Muscle of leg (tissue), 3 donors: ENCODE measurements at regions not wholly inside any gene's neighbourhood (a gene's known extent, or its start where the extent isn't known, plus 50 kb on each side); places are given as distances from the start of the nearest gene placed in this dataset.

Source experiments
- DNase-seq: peaks from one replicate; pipeline ENCODE4 v3.0.0; 2013
- H3K27ac ChIP-seq: one replicate; pipeline ENCODE4 v1.5.1; 2013; ENCODE audit warnings: mild to moderate bottlenecking, low read length, control low read depth
- H3K27me3 ChIP-seq: one replicate; pipeline ENCODE4 v1.6.1; 2013; ENCODE audit warnings: low read length; ENCODE audit not compliant: control insufficient read depth, insufficient read depth
- H3K36me3 ChIP-seq: one replicate; pipeline ENCODE4 v1.6.1; 2013; ENCODE audit warnings: low read length; ENCODE audit not compliant: control insufficient read depth, insufficient read depth
- H3K4me1 ChIP-seq: one replicate; pipeline ENCODE4 v1.6.1; 2013; ENCODE audit warnings: low read length; ENCODE audit not compliant: control insufficient read depth, insufficient read depth
- H3K4me3 ChIP-seq: one replicate; pipeline ENCODE4 v1.5.1; 2013; ENCODE audit warnings: low read length, control low read depth
- H3K9me3 ChIP-seq: replicated peaks from 2 replicates; pipeline ENCODE4 v1.6.1; 2013; ENCODE audit warnings: low read depth, low read length; ENCODE audit not compliant: control insufficient read depth
- WGBS: methylation state at CpG from one replicate; pipeline ENCODE4 v1.1.5; 2013; ENCODE audit warnings: missing lambda C conversion rate; ENCODE audit not compliant: insufficient coverage; 5-methylcytosine and 5-hydroxymethylcytosine counted together

GRCh38 chr10:108836362-108836761 lies 1086.9 kb downstream of the XPNPEP1 start:
- H3K4me1 ChIP-seq, result no peaks in the 10 kb centered on the region
- no peak for DNase-seq
- no peaks in the 10 kb centered on the region for H3K9me3 ChIP-seq
- no peaks in the 10 kb centered on the region for H3K27me3 ChIP-seq
- H3K36me3 ChIP-seq, result no peaks in the 10 kb centered on the region
- H3K4me3 ChIP-seq, result no peak overlapping the region
- no peak overlapping the region for H3K27ac ChIP-seq
- no CpG with 5 or more reads among the region's 5 CpGs for WGBS

GRCh38 chr10:108822026-108822425 lies 1101.3 kb downstream of the XPNPEP1 start:
- Histone ChIP-seq H3K4me3 (no peak overlapping the region), H3K9me3 (no peaks in the 10 kb centered on the region), H3K27me3 (no peaks in the 10 kb centered on the region), H3K4me1 (no peaks in the 10 kb centered on the region), H3K27ac (no peak overlapping the region), H3K36me3 (no peaks in the 10 kb centered on the region)
- DNase-seq, result no peak

- no peak for DNase-seq
- H3K9me3 ChIP-seq, result no peaks in the 10 kb centered on the region
- no peaks in the 10 kb centered on the region for H3K4me1 ChIP-seq
- no peaks in the 10 kb centered on the region for H3K36me3 ChIP-seq
- WGBS, result no CpG with 5 or more reads among the region's 1 CpG
- no peaks in the 10 kb centered on the region for H3K27me3 ChIP-seq
- H3K4me3 ChIP-seq, result no peak overlapping the region
- H3K27ac ChIP-seq, result no peak overlapping the region
These were observed 1104.0 kb downstream of the XPNPEP1 start for GRCh38 chr10:108819302-108819701.

GRCh38 chr10:108817584-108817983 lies 1105.7 kb downstream of the XPNPEP1 start:
- Histone ChIP-seq H3K9me3 (no peaks in the 10 kb centered on the region), H3K4me1 (no peaks in the 10 kb centered on the region), H3K36me3 (no peaks in the 10 kb centered on the region), H3K27me3 (no peaks in the 10 kb centered on the region), H3K27ac (no peak overlapping the region), H3K4me3 (no peak overlapping the region)
- DNase-seq, result no peak
- WGBS, result 76% methylated on average over 2 of the region's 2 CpGs

GRCh38 chr10:108817135-108817534 lies 1106.2 kb downstream of the XPNPEP1 start:
- H3K9me3 ChIP-seq, result no peaks in the 10 kb centered on the region
- H3K27me3 ChIP-seq, result no peaks in the 10 kb centered on the region
- H3K27ac ChIP-seq, result no peak overlapping the region
- WGBS, result 60% methylated on average over 1 of the region's 3 CpGs
- DNase-seq, result no peak
- no peaks in the 10 kb centered on the region for H3K36me3 ChIP-seq
- no peak overlapping the region for H3K4me3 ChIP-seq
- no peaks in the 10 kb centered on the region for H3K4me1 ChIP-seq

GRCh38 chr10:108812906-108813305 lies 1110.4 kb downstream of the XPNPEP1 start:
- no peak overlapping the region for H3K27ac ChIP-seq
- no peak overlapping the region for H3K4me3 ChIP-seq
- DNase-seq, result no peak
- no peaks in the 10 kb centered on the region for H3K27me3 ChIP-seq
- no peaks in the 10 kb centered on the region for H3K4me1 ChIP-seq
- WGBS, result 57% methylated on average over 1 of the region's 2 CpGs
- H3K36me3 ChIP-seq, result no peaks in the 10 kb centered on the region
- no peaks in the 10 kb centered on the region for H3K9me3 ChIP-seq

GRCh38 chr10:108812296-108812695 lies 1111.0 kb downstream of the XPNPEP1 start:
- Histone ChIP-seq H3K9me3 (no peaks in the 10 kb centered on the region), H3K4me3 (no peak overlapping the region), H3K27me3 (no peaks in the 10 kb centered on the region), H3K4me1 (no peaks in the 10 kb centered on the region), H3K36me3 (no peaks in the 10 kb centered on the region), H3K27ac (no peak overlapping the region)
- WGBS, result no CpG with 5 or more reads among the region's 1 CpG
- no peak for DNase-seq

- Histone ChIP-seq H3K4me1 (no peaks in the 10 kb centered on the region), H3K36me3 (no peaks in the 10 kb centered on the region), H3K9me3 (no peaks in the 10 kb centered on the region), H3K27ac (no peak overlapping the region), H3K27me3 (no peaks in the 10 kb centered on the region), H3K4me3 (no peak overlapping the region)
- no peak for DNase-seq
- WGBS, result no CpG with 5 or more reads among the region's 2 CpGs
These were observed 1115.1 kb downstream of the XPNPEP1 start for GRCh38 chr10:108808228-108808627.

- no peak for DNase-seq
- Histone ChIP-seq H3K9me3 (no peaks in the 10 kb centered on the region), H3K27me3 (no peaks in the 10 kb centered on the region), H3K4me1 (no peaks in the 10 kb centered on the region), H3K27ac (no peak overlapping the region), H3K36me3 (no peaks in the 10 kb centered on the region), H3K4me3 (no peak overlapping the region)
These were observed 1121.4 kb downstream of the XPNPEP1 start for GRCh38 chr10:108801775-108802517.

- WGBS, result no CpG with 5 or more reads among the region's 2 CpGs
- Histone ChIP-seq H3K36me3 (no peaks in the 10 kb centered on the region), H3K4me1 (no peaks in the 10 kb centered on the region), H3K4me3 (no peak overlapping the region), H3K27me3 (no peaks in the 10 kb centered on the region), H3K27ac (no peak overlapping the region), H3K9me3 (no peaks in the 10 kb centered on the region)
- no peak for DNase-seq
These were observed 1122.1 kb downstream of the XPNPEP1 start for GRCh38 chr10:108801220-108801619.

- Histone ChIP-seq H3K36me3 (no peaks in the 10 kb centered on the region), H3K27ac (no peak overlapping the region), H3K27me3 (no peaks in the 10 kb centered on the region), H3K9me3 (no peaks in the 10 kb centered on the region), H3K4me3 (no peak overlapping the region), H3K4me1 (no peaks in the 10 kb centered on the region)
- no peak for DNase-seq
- no CpG with 5 or more reads among the region's 1 CpG for WGBS
These were observed 1125.7 kb downstream of the XPNPEP1 start for GRCh38 chr10:108797573-108797972.
